ENCODE measurements at regions not wholly inside any gene's neighbourhood (a gene's known extent, or its start where the extent isn't known, plus 50 kb on each side); places are given as distances from the start of the nearest gene placed in this dataset.

- TF ChIP-seq EP300 (IDR thresholded peaks at IDR 0.05): no peak
- no peak for TF ChIP-seq CTCF (IDR thresholded peaks at IDR 0.05)
- TF ChIP-seq POLR2A (IDR thresholded peaks at IDR 0.05): no peak
These were observed 644.1 kb upstream of the GNPDA2 start for GRCh38 chr4:45370408-45370807.
